SH-SY5Y (cell line): ENCODE measurements at regions not wholly inside any gene's neighbourhood (a gene's known extent, or its start where the extent isn't known, plus 50 kb on each side); places are given as distances from the start of the nearest gene placed in this dataset.

Source experiments
- GATA2 ChIP-seq: IDR thresholded peaks from 2 replicates; pipeline ENCODE4 v1.6.1; 2011; ENCODE audit warnings: mild to moderate bottlenecking, low read depth, low read length
- GATA3 ChIP-seq: IDR thresholded peaks from 2 replicates; pipeline ENCODE4 v1.6.1; 2011; ENCODE audit warnings: low read depth, mild to moderate bottlenecking, low read length, moderate library complexity

DNA sequence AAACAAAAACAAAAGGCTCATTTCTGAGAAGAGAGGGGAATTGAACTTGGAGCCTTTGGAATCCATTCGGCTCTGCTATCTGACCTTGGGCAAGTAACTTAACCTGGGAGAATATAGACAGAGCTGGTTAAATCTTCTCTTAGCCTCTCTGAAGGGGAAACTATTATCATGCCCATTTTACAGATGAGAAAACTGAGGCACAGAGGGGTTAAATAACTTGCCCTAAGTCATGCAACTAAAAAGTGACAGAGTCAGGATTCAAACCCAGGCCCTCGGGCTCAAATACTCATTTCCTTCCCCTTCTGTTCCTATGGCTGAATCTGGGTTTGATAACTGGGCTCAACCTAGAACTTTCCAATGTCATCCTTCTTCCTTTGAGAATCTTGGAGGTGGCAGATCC is 291.3 kb upstream of the MSX2 start:
- TF ChIP-seq GATA2 (no peak), GATA3 (no peak)
